HL-60 (cell line): ENCODE measurements at regions not wholly inside any gene's neighbourhood (a gene's known extent, or its start where the extent isn't known, plus 50 kb on each side); places are given as distances from the start of the nearest gene placed in this dataset.

ENCODE experiments used
- DNase-seq, 2 experiments: peaks; one replicate each; pipeline ENCODE4 v3.0.0-alpha.2; 2010 to 2020; ENCODE audit warnings: low read depth in 1 of 2, low spot score in 1 of 2
- H3K27ac ChIP-seq: fragments of 250-450 bp; sonication (Bioruptor Pico); replicated peaks from 2 replicates; pipeline ENCODE4 v1.5.1; 2020; ENCODE audit warnings: mild to moderate bottlenecking, moderate library complexity
- H3K27me3 ChIP-seq: fragments of 250-450 bp; sonication (Bioruptor Pico); 2 replicates; pipeline ENCODE4 v1.5.1; 2021; ENCODE audit warnings: mild to moderate bottlenecking, moderate library complexity; ENCODE audit not compliant: insufficient read depth, poor library complexity, severe bottlenecking
- H3K4me3 ChIP-seq: replicated peaks from 2 replicates; pipeline ENCODE4 v1.5.1; 2011; ENCODE audit warnings: mild to moderate bottlenecking, control low read depth, low read length; ENCODE audit not compliant: insufficient read depth
- GABPA ChIP-seq: IDR thresholded peaks from 2 replicates; pipeline ENCODE4 v1.6.1; 2012; ENCODE audit warnings: low read depth
- POLR2AphosphoS5 ChIP-seq: IDR thresholded peaks from 2 replicates; pipeline ENCODE4 v1.6.1; 2012; ENCODE audit warnings: low read depth
- REST ChIP-seq: IDR thresholded peaks from 2 replicates; pipeline ENCODE4 v1.6.1; 2012; ENCODE audit warnings: low read depth; ENCODE audit not compliant: insufficient replicate concordance
- SPI1 ChIP-seq: IDR thresholded peaks from 2 replicates; pipeline ENCODE4 v1.6.1; 2012; ENCODE audit warnings: low read depth, mild to moderate bottlenecking, borderline replicate concordance
- TF ChIP-seq, protein P1 (sequence below): IDR thresholded peaks from one replicate; pipeline ENCODE4 v1.5.1; 2011; ENCODE audit warnings: low read length, control low read depth, inconsistent platforms; ENCODE audit not compliant: insufficient read depth

DNA sequence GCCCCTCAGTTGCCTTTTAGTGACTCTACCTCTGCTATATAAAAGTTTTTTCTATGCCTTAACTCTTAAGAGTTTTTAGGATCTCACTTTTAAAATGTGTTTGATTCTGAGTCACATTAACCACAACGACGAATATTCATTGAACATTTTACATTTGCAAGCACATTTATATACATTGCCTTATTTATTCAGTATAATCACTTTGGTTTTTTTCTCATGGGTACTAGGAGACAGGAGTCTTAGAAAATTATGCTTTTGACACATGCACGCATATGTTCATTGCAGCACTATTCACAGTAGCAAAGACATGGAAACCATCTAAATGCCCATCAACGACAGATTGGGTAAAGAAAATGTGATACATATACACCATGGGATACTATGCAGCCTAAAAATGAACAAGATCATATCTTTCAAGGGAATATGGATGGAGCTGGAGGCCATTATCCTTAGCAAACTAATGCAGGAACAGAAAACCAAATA lies 236.9 kb upstream of the SPAG17 start:
- no peak for DNase-seq
- TF ChIP-seq, protein P1, sequence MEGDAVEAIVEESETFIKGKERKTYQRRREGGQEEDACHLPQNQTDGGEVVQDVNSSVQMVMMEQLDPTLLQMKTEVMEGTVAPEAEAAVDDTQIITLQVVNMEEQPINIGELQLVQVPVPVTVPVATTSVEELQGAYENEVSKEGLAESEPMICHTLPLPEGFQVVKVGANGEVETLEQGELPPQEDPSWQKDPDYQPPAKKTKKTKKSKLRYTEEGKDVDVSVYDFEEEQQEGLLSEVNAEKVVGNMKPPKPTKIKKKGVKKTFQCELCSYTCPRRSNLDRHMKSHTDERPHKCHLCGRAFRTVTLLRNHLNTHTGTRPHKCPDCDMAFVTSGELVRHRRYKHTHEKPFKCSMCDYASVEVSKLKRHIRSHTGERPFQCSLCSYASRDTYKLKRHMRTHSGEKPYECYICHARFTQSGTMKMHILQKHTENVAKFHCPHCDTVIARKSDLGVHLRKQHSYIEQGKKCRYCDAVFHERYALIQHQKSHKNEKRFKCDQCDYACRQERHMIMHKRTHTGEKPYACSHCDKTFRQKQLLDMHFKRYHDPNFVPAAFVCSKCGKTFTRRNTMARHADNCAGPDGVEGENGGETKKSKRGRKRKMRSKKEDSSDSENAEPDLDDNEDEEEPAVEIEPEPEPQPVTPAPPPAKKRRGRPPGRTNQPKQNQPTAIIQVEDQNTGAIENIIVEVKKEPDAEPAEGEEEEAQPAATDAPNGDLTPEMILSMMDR = no peak
- TF ChIP-seq GABPA (no peak), POLR2AphosphoS5 (no peak), REST (no peak), SPI1 (no peak)
- no peak overlapping the region for H3K27ac ChIP-seq
- H3K27me3 ChIP-seq = no peaks in the 10 kb centered on the region
- no peak overlapping the region for H3K4me3 ChIP-seq

GRCh38 chr1:118404024-118404423 lies 219.0 kb upstream of the SPAG17 start:
- H3K27ac ChIP-seq = no peak overlapping the region
- DNase-seq = no peak
- H3K27me3 ChIP-seq = no peaks in the 10 kb centered on the region
- no peak overlapping the region for H3K4me3 ChIP-seq
- TF ChIP-seq, protein P1 = no peak
- no peak for TF ChIP-seq POLR2AphosphoS5
- no peak for TF ChIP-seq GABPA
- no peak for TF ChIP-seq SPI1
- no peak for TF ChIP-seq REST

GRCh38 chr1:118397496-118397859 lies 212.4 kb upstream of the SPAG17 start:
- TF ChIP-seq GABPA (no peak), POLR2AphosphoS5 (no peak), REST (no peak), SPI1 (no peak)
- TF ChIP-seq, protein P1 = no peak
- DNase-seq = no peak
- H3K27me3 ChIP-seq = no peaks in the 10 kb centered on the region
- H3K27ac ChIP-seq = no peak overlapping the region
- no peak overlapping the region for H3K4me3 ChIP-seq
